Kidney epithelial cell (primary cell): ENCODE measurements at regions not wholly inside any gene's neighbourhood (a gene's known extent, or its start where the extent isn't known, plus 50 kb on each side); places are given as distances from the start of the nearest gene placed in this dataset.

ENCODE experiments used
- DNase-seq: peaks from one replicate; pipeline ENCODE4 v3.0.0-alpha.2; 2010; ENCODE audit warnings: low read depth
- H3K27me3 ChIP-seq: 2 replicates; pipeline ENCODE4 v1.6.0; 2011; ENCODE audit warnings: low read length; ENCODE audit not compliant: control insufficient read depth, insufficient read depth
- H3K36me3 ChIP-seq: 2 replicates; pipeline ENCODE4 v1.5.1; 2011; ENCODE audit warnings: low read length; ENCODE audit not compliant: control insufficient read depth, insufficient read depth
- H3K4me3 ChIP-seq: 2 replicates; pipeline ENCODE4 v1.5.1; 2011; ENCODE audit warnings: low read depth, mild to moderate bottlenecking, control low read depth, low read length
- CTCF ChIP-seq: IDR thresholded peaks from 2 replicates; pipeline ENCODE4 v1.5.1; 2011; ENCODE audit warnings: mild to moderate bottlenecking, moderate library complexity, low read length, control low read depth, inconsistent platforms; ENCODE audit not compliant: insufficient read depth, poor library complexity, severe bottlenecking

GRCh38 chr2:150718280-150718679 is 230.8 kb upstream of the RND3 start:
- DNase-seq = no peak
- Histone ChIP-seq H3K36me3 (no peaks in the 10 kb centered on the region), H3K27me3 (no peaks in the 10 kb centered on the region), H3K4me3 (no peak overlapping the region)
- no peak for TF ChIP-seq CTCF

GRCh38 chr2:150716186-150716585 is 228.7 kb upstream of the RND3 start:
- DNase-seq = no peak

GRCh38 chr2:150715501-150715900 is 228.0 kb upstream of the RND3 start:
- Histone ChIP-seq H3K27me3 (no peaks in the 10 kb centered on the region), H3K4me3 (no peak overlapping the region), H3K36me3 (no peaks in the 10 kb centered on the region)
- no peak for DNase-seq
- no peak for TF ChIP-seq CTCF

More at GRCh38 chr2:150716186-150716585, 228.7 kb upstream of the RND3 start:
- TF ChIP-seq CTCF = no peak
- H3K27me3 ChIP-seq = no peaks in the 10 kb centered on the region
- no peaks in the 10 kb centered on the region for H3K36me3 ChIP-seq
- no peak overlapping the region for H3K4me3 ChIP-seq

- no peaks in the 10 kb centered on the region for H3K36me3 ChIP-seq
- DNase-seq = no peak
- no peaks in the 10 kb centered on the region for H3K27me3 ChIP-seq
- TF ChIP-seq CTCF = no peak
- no peak overlapping the region for H3K4me3 ChIP-seq
Observed at GRCh38 chr2:150710916-150711315, 223.4 kb upstream of the RND3 start.

- no peaks in the 10 kb centered on the region for H3K27me3 ChIP-seq
- TF ChIP-seq CTCF = no peak
- no peak for DNase-seq
- no peaks in the 10 kb centered on the region for H3K36me3 ChIP-seq
- no peak overlapping the region for H3K4me3 ChIP-seq
Observed at GRCh38 chr2:150710041-150710440, 222.6 kb upstream of the RND3 start.

GRCh38 chr2:150706561-150706960 is 219.1 kb upstream of the RND3 start:
- no peak for DNase-seq
- no peak overlapping the region for H3K4me3 ChIP-seq
- TF ChIP-seq CTCF = no peak
- H3K36me3 ChIP-seq = no peaks in the 10 kb centered on the region
- no peaks in the 10 kb centered on the region for H3K27me3 ChIP-seq
